ENCODE measurements at regions not wholly inside any gene's neighbourhood (a gene's known extent, or its start where the extent isn't known, plus 50 kb on each side); places are given as distances from the start of the nearest gene placed in this dataset.

DNA sequence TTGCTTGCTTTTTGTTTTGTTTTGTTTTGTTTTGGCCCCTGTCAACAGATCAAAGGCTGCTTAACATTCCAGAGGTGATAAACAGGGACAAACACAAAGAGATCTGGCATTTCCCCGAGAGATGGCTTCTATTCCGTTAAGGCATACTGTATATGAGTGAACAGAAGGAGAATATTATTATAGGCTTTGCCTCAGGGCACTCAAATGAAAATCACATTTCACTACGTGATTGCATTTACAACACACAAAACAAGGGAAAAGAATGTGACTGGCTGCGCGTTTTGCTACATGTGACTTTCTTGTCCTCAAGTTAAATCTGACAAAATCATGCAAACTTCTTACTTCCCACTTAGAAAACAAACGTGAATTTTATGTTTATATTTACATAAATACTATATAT lies 1037.9 kb upstream of the DDX18 start (continued):
- no peak for TF ChIP-seq CHD2 (IDR thresholded peaks at IDR 0.05; ENCODE audit: low read length)
- no peak for TF ChIP-seq CHD1 (IDR thresholded peaks at IDR 0.05; ENCODE audit: low read depth, low read length)
- TF ChIP-seq TBP (IDR thresholded peaks at IDR 0.05; ENCODE audit: low read depth, low read length): no peak
- no peak for TF ChIP-seq TAF7 (optimal IDR thresholded peaks at IDR 0.05; ENCODE audit: borderline replicate concordance, low read depth, low read length)
- no peak for TF ChIP-seq RXRA (IDR thresholded peaks at IDR 0.05; ENCODE audit: insufficient read depth, low read depth, low read length)
- no peak for TF ChIP-seq EGR1 (IDR thresholded peaks at IDR 0.05; ENCODE audit: borderline replicate concordance, low read depth, low read length)
